Testis (tissue), 2 donors: ENCODE measurements at regions not wholly inside any gene's neighbourhood (a gene's known extent, or its start where the extent isn't known, plus 50 kb on each side); places are given as distances from the start of the nearest gene placed in this dataset.

Source experiments
- CTCF ChIP-seq, 3 experiments: fragments of 450-650 bp in 2 of 3; fragments of 200-600 bp in 1 of 3; sonication (generic) in 1 of 3; IDR thresholded peaks; one replicate each; pipeline ENCODE4 v1.5.1; 2016 to 2019; ENCODE audit warnings: antibody characterized with exemption in 3 of 3, mild to moderate bottlenecking in 2 of 3, moderate library complexity in 1 of 3
- POLR2A ChIP-seq: fragments of 450-650 bp; IDR thresholded peaks from one replicate; pipeline ENCODE4 v1.6.1; 2017; ENCODE audit warnings: antibody characterized with exemption, mild to moderate bottlenecking, moderate library complexity

GRCh38 chr13:38566023-38566422 is 120.9 kb upstream of the FREM2 start:
- TF ChIP-seq CTCF (IDR thresholded peaks at IDR 0.05) = no peak
- no peak for TF ChIP-seq POLR2A
